Left forelimb (tissue), 1 donor: ENCODE measurements at regions not wholly inside any gene's neighbourhood (a gene's known extent, or its start where the extent isn't known, plus 50 kb on each side); places are given as distances from the start of the nearest gene placed in this dataset.
"Not testable (repeated sequence)": the region's sequence is repeated elsewhere in the genome, so short reads cannot be mapped to it uniquely, and the experiment has no call there.

Source experiments
- DNase-seq: peaks from one replicate; pipeline ENCODE4 v3.0.0-alpha.2; 2018; ENCODE audit warnings: low spot score

DNA sequence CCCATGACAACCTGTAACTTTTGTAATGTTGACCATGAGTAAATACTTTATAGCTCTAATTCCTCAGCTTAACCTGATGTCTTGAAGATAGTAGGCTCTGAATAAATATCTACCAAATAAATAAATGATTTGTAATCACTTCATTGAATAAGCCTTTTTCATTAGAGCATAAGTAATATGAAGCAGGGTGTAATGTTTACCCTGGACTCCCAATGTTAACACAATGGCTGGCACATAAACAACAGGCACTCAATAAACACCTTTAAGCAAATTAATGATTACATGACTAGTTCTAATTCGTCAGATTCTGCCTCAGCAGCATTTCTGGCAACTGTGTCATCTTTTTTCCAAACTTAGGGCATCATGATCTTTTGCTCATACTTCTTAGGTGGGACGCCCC is 396.3 kb downstream of the LIG4 start:
- no peak for DNase-seq

DNA sequence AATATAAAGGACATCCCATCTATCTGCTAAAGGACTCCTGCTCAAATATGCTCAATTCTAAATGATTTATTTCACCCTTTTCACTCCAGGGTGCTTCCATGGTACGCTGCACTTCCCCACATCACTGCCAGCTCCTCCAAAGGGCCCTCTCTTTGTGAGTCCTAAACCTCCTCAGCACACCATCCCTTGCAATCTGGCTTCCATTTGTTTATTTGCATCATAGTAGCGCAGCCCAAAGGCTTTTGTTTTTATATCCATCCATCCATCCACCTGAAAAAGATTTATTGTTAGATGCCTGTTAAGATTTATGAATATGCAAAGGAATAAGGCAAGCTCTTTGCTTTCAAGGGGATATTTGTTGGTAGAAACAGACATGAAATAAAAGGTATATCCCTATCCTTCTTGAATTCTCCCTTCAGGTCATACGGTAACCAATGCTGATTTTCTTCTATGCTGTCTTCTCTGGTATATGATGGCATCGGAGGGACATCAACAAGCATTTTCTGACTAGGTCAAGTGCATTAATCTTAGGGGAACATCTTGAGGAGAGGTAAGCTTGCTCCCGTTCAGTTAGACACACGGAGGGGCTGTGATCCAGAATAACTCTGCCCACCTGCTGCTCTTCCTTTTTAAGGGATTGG is 397.6 kb downstream of the LIG4 start:
- no peak for DNase-seq

DNA sequence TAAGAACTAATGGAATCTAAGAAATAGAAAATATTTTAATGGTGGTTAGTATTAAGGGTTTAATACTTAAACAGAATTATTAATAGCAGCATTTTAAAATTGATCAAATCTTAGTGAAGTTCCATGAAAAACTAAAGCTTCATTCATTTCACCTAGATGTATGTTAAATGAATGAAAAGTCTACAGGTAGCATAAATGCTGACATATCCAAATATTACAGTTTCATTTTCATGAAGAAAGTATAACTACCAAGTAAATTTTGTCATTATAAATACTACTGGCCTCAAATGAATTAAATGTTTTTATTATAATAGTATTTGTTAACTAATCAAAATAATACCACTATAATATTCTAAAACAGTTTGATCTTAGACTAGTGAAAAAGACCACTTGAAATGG is 403.3 kb downstream of the LIG4 start:
- no peak for DNase-seq

DNA sequence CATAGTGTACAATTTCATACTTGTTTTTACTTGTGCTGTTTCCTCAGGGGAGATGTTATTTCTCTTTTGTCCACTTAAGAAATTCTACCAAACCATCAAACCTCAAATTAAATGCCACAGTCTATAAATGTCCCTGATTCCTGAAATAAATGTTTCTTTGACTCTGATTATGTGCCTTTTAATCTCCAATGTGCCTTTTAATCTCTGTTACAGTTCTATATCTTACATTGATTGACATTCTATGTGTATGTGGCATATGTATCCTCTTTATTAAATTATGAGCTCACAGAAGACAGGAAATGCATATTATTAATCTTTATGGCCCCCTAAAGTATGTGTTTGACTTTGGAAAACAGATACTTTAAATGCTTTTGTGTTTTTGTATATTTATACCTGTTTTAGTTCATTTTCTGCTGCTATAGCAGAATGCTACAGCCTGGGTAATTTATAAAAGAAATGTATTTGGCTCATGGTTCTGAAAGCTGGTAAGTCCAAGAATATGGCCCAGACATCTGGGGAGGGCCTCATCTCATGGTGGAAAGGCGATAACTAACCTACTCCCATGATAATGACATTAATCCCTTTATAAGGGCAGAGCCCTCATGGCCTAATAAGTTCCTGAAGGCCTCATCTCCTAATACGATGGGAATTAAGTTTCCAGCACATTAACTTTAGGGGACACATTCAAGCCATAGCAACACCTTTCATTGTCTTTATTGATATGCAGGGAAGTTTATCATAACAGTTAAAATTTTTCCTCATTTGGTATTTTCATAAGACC is 403.9 kb downstream of the LIG4 start:
- no peak for DNase-seq

DNA sequence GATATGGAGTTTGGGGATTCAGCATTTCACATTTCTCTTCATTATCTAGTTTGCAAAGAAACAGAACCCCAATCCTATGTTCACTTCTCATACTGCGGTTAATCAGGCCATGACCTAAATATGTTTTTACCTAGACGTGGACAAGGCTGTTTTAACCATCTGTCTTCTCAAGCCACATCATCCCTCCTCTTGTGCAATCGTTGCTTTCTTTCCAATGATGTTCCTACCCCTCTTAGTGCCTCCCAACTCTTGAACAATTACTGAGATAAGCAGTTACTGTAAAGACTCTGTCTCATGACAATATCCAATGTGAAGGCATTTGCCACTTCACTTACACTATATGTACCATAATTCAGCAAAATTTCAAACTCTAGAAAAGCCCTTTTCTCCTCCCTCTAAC is 406.2 kb downstream of the LIG4 start:
- no peak for DNase-seq

DNA sequence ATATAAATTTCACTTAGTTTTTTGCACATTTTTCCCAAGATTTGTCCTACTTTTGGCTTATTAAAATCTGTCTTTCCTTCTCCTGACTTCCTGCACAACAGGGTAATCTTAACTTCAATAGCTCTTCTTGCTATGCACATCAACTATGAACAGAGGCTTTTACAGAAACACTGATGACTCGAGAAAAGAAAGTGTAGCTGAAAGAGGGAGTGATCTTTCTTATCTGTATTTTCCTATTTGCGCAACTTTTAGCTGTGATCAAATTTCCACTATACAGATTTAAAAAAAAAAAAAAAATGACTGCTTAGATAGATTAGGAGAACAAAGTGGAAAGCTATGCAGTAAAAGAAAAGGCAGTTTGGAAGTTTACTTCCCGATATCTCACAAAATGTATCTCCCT is 406.9 kb downstream of the LIG4 start:
- no peak for DNase-seq

DNA sequence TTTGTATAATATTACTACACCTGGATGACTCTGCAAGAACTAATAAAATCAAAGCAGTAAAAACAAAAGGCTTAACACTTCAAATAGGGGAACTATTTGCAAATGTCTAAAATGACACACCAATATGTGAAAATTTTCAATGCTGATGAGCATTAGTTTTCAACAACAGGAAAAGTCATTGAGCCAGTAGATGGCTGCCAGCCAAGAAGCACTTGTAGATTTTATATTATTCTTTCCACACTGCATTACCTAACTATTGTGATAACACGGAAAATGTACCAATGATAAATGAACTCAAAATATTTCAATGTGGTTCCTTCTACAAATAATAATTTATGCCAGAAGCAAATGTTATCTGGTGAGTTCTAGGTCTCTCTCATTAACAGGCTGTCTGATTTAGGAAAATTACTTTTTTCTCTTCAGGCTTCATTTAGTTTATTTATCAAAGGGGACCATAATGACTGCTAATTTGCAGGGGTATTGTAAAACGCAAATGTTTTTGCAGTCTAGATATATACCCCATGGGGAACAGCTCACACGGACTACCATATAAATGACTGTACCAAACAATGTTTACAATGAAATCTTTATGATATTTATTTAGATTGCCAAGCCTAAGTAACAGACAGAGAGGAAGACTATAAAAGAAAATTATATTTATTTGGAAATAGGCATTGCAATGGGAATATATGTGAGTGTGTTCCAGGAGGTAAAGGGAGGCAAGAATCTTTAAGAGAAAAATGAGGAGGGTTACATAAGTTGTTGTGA is 407.8 kb downstream of the LIG4 start:
- DNase-seq = no peak

DNA sequence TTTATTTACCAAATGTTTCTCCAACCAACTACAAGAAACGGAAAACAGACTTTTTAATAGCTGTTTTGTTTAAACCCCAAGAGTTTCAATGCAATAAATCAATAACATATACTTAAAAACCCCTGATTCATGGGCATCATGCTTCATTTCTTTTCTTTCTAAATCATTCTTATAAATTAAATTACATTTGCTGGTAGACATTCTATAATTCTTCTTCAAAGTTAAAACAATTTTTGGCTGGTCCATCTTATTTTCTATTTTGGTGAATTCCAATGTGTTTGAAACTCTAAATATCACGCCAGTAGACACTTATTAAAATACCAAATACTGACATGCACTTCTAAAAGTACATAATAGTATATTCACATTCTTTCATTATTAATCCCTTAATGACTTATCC is 408.6 kb downstream of the LIG4 start:
- DNase-seq = no peak

DNA sequence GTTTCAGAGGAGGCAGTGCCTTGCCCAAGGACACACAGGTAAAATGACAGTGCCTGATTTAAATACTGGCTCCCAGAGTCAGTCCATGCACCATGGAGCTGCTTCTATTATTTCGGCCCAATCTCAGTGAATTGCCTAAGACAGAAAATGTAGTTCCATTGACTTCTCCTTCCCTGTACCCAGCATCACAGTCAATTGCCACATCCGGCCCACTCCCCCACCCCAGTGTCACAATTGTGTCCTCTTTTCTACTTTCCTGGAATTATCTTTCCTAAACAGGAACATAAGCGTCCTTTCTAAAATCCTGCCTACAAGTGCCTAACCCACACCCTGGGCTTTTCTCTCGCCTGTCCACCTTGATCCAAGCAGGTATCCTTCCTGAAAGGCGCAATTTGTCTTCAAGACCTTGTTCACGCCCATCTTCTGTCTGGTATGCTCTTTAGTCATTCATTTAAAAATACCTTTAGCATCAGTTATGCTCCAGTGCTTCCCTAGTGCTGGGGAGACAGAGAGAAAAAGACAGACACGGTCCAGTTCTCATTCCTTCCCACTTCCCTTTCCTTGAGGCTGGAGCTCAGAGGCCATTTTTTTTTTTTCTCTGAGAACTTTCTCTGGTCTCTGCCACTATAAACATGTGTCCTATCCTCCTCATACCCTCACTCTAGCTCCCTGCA is 411.4 kb downstream of the LIG4 start:
- DNase-seq = no peak

DNA sequence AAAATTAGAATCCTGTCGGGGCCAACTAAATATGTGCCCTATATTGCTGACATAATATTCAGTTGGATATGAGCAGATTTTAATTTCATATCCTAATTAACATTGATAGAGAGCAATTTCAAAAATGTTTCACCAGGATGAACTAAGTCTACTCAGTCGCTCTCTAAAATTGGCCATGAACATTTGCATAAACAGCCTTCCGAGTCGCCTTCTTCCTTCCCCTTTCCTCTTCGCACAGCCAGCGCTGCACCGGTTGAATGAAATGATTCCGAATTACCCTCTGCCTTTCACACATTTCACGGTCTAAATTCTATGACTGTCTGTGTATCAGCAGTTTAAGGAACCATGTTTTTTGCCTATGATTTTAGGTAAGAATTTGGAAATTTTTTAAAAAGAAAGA is 413.7 kb downstream of the LIG4 start:
- DNase-seq = no peak

DNA sequence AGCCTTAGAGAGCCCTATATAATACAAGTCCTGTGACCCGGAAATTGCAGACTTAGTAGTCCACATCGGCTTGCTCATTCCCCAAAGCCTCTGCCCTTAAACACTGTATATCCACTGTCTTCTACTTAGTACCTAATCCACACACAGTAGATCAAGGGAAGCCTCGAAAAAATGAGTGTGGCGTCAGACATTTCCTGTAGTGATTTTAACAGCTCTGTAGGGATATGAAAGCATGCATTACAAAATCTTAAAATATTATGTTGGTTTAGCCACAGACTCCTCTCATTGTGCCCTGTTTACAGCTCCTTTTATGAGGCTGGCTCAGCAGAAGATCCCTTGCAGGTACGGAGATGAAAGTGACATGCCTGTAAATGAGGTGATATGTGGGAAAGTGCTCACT is 416.3 kb downstream of the LIG4 start:
- DNase-seq = no peak

DNA sequence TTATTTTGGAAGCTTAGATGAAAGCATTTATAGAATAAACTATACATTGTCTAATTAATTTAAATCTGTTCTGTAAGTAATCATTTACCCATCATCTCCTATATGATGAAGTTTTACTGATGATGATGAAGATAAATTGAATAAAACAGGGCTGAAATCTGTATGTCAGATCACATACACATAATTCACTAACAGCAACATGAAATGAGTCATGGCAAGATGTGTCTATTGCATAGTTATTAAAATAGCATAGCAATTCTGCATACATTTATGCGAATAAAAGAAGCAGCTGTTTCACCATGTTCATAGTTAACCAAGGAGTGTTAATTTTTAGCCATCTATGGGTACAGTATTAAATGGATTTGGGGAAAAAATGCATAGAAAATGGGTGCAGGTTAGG is 424.9 kb downstream of the LIG4 start:
- DNase-seq = no peak

DNA sequence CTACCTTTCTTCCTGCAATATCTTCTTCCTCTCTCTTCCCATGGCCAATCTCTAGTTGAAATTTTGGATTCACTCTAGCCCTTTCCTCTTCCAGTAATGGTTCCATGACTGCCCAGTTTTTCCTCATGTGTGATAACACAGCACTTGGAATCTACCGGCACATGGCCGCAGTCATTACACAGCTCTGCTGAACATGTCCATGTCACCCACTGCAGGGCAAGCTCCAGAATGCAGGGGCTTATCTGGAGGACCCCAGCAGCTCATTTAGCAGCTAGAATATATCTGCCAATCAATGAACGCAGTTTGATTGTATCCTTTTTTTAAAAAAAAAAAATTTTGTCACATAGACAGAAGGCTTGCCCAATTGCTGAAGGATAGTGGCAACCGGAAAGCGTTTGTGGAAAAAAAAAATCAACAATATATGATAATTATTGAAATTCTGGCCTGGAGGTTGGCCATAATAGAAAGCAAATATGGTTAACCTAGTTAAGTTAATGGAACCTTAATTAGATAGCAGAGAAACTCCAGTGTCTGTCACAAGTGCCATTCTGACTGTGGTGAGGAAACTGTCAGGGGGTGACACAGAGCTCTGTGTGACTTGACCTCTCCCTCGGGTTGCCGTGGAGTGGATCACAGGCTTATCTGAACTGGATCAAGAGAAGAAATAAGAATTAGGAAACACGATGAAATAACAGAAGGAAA is 426.7 kb downstream of the LIG4 start:
- no peak for DNase-seq

DNA sequence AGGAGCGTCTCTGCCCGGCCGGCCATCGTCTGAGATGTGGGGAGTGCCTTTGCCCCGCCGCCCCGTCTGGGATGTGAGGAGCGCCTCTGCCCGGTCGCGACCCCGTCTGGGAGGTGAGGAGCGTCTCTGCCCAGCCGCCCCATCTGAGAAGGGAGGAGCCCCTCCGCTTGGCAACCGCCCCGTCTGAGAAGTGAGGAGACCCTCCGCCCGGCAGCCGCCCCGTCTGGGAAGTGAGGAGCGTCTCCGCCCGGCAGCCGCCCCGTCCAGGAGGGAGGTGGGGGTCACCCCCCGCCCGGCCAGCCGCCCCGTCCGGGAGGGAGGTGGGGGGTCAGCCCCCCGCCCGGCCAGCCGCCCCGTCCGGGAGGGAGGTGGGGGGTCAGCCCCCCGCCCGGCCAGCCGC is 432.7 kb downstream of the LIG4 start:
- not testable (repeated sequence) for DNase-seq

DNA sequence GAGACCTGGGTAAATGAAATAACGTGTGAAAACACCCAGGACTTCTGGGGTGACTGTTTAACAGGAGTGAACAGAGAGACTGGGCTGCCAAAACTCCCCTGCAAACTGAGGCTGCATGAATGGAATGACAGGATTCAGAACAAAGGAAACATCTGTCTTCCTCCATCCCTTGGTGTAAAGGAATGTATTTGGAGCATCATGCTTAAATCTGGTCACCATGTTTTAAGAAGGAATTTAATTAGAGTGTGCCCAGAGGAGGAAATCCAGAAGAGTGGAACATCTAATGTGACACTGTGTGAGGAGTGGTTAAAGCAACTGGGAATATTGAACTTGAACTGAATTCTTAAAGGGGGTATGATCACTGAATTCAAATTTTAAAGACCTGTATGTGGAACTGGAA is 437.2 kb downstream of the LIG4 start:
- no peak for DNase-seq

DNA sequence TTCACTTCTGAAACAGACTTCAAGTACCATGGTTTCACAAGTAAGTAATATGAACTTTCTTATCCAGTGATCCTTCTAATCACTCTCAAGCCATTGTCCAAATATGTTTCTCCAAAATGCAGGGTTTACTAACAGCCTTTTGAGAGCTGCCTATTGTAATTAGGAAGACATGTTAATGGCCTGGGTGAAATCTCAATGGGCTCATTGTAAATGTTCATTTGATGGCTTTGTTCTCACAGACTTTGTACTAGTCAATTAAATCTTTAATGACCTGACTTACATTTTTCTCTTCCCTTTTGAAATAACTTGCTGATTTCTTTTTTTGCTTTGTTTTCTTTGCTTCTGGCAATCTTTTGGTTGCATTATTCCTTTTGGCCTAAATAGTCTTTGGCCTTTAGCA is 444.8 kb downstream of the LIG4 start:
- no peak for DNase-seq

DNA sequence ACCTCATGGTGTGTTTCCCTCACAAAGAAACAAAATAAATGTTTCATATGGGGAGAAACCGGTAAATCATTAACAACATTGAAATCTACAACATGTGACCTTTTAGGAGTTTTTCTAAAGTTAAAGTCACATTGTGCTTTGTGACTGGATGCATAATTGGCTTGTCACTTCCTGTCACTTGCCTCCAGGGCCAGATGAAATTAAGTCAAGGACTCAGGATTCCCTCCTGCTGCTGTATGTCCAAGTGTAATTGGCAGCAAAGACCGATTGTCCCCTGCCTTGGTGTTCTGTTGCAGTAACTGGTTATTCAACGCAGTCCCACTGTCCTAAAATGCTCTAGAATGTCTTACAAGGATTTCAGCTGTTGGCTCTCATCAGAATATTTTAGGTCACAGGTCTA is 448.2 kb downstream of the LIG4 start:
- DNase-seq = no peak

DNA sequence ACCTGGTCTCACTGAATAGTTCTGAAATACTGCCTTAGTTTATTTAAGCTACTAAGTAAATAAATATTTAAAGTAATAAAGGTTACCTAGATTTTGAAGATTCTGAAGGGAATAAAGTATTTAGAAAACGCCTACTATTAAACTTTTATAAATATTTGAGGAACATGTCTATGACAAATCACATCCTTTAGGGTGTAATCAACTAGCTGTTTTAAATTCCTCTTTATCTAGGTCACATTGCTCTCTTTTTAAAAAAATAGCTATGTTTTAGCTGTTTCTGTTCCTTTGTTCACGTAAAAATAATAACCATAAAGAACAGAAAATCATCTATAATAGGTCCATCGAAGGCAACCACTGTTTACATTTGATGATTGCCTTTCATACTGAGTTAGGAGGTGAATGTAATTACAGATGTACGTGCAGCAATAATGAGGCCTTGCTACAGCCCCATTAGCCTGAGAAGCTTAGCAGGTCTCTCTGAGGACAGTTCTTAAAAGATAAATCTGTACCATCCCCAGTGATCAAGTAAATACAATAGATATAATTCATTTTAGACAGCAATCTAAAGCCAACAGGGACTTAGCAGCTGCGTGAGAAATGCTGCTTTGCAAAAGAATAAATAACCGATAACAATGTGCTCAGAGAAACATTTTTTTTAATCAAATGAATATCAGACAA is 449.5 kb downstream of the LIG4 start:
- no peak for DNase-seq

DNA sequence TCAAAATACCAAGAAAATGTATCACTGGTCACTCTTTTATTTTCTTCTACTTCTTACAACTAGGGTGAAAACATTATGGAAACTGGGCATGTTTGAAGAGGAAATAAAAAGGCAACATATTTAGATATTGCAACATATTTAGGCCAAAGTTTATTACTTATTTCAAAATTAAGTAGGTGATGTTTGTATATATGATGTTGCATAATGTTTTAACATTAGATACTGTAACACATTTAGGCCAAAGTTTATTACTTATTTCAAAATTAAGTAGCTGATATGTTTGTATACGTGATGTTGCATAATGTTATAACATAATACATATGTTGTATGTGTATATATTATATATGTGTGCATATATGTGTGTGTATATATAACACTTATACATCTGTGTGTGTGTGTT is 451.3 kb downstream of the LIG4 start:
- no peak for DNase-seq

DNA sequence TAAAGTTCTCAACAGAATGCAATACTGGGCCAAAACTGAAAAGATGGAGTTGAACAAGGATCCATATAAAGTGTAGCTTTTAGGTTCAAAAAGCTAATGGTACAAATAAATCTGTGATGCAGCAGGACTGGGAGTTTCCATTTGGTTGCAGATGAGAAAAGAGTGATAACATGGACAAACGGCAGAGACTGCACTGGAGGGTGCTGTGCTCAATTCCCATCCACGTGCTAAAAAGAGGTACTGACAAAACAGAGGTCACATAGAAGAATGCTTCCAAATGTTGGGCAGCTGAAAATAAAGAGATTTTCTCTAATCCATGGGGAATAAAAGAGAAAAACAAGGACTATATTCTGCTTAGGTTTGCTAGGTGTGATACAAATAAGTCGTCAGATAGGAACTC is 461.6 kb downstream of the LIG4 start:
- DNase-seq = no peak

DNA sequence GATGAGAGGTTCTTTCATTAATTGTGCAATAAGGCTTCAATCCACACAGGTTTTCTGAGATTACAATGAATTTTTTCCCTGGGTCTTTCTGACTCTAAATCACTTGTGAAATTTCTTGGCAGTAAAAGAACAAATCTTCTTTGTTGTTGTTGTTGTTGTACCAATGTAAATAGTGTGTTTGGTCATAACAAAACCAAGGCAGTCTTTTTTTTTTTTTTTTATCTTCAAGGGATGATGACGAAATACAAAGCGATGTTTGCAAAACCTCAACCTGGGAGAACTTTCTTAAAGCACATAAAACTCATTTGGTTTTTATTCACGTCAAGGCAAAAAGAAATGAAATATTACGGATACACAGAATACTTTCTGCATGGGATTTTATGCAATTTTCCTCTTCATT is 462.0 kb downstream of the LIG4 start:
- DNase-seq = no peak

DNA sequence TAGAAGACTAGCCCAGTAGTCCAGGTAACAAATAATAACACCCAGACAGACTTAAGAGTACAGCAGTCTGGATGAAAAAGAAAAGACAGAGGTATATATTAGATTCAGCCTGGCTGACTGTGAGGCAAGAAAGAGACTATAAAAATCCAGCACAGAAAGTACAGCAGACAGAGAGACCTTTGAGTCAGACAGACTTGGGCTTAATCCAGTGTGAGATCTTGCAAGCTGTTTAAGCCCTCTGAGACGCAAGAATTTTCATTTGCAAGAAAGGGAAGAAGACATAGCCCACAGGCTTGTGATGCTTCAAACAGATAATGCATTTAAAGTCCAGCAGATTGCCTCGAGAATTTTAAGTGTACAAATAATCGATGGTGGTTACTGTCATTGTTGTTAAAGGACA is 471.4 kb downstream of the LIG4 start:
- DNase-seq = no peak
